Right lobe of liver (tissue), 4 donors: ENCODE measurements at regions not wholly inside any gene's neighbourhood (a gene's known extent, or its start where the extent isn't known, plus 50 kb on each side); places are given as distances from the start of the nearest gene placed in this dataset.

ENCODE experiments used
- POLR2A ChIP-seq: fragments of 450-650 bp; IDR thresholded peaks from one replicate; pipeline ENCODE4 v1.6.1; 2017; ENCODE audit warnings: antibody characterized with exemption, mild to moderate bottlenecking
- TF ChIP-seq, protein P1 (sequence below), 4 donors: fragments of 200-600 bp in 3 of 4; fragments of 450-650 bp in 1 of 4; IDR thresholded peaks; one replicate each; pipeline versions ENCODE4 v1.5.1 to v1.8.0; 2016 to 2022; ENCODE audit warnings: antibody characterized with exemption in 4 of 4, mild to moderate bottlenecking in 2 of 4
- donor health status: DM: no; HTN: no; CAD: no.
- donor health status: DM: no; HTN: no; CAD: no.
- donor health status: DM: no; HTN: yes; CAD: no.

DNA sequence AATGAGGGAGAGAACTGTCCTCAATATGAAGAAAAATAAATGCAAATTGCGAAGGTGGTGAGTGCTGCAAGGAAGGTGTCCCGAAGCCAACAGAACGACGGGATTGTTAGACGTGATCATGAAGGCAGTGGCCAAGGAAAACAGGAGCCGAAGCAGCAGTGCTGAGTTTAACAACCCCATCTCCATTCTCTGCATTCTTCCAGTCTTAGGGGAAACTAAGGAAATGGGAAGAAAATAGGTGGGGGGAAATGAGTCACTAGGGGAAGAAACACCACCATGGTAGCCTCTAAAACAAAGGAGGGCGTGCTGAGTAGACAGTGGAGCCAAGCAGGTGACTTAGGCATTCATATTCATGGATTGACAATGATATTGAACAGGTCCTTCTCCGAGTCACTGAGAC lies 192.2 kb upstream of the AKR1E2 start:
- TF ChIP-seq, protein P1, sequence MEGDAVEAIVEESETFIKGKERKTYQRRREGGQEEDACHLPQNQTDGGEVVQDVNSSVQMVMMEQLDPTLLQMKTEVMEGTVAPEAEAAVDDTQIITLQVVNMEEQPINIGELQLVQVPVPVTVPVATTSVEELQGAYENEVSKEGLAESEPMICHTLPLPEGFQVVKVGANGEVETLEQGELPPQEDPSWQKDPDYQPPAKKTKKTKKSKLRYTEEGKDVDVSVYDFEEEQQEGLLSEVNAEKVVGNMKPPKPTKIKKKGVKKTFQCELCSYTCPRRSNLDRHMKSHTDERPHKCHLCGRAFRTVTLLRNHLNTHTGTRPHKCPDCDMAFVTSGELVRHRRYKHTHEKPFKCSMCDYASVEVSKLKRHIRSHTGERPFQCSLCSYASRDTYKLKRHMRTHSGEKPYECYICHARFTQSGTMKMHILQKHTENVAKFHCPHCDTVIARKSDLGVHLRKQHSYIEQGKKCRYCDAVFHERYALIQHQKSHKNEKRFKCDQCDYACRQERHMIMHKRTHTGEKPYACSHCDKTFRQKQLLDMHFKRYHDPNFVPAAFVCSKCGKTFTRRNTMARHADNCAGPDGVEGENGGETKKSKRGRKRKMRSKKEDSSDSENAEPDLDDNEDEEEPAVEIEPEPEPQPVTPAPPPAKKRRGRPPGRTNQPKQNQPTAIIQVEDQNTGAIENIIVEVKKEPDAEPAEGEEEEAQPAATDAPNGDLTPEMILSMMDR (IDR thresholded peaks at IDR 0.05), result no peak
- no peak for TF ChIP-seq POLR2A
